RKO (cell line): ENCODE measurements at regions not wholly inside any gene's neighbourhood (a gene's known extent, or its start where the extent isn't known, plus 50 kb on each side); places are given as distances from the start of the nearest gene placed in this dataset.
"Not testable (repeated sequence)": the region's sequence is repeated elsewhere in the genome, so short reads cannot be mapped to it uniquely, and the experiment has no call there.

Experiments
- DNase-seq: peaks from one replicate; pipeline ENCODE4 v3.0.0-alpha.2; 2016; ENCODE audit warnings: low spot score

DNA sequence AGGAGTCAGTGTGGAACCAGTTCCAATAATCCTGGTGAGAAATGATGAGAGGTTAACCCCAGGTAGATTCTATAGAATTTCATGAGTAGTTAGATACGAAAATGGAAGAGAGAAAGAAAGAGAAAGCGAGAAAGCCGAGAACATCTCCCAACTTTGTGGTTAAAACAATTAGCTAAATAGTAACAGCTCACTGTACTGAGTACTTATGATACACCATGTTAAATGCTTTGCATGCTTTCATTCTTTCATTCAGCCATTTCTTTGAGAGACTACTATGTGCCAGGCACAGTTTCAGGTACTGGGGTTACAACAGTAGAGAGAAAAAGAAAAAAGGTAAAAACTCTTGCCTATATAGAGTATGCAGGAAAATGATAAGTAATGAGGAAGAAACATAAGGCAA is 109.7 kb upstream of the SYT6 start:
- DNase-seq, result no peak

DNA sequence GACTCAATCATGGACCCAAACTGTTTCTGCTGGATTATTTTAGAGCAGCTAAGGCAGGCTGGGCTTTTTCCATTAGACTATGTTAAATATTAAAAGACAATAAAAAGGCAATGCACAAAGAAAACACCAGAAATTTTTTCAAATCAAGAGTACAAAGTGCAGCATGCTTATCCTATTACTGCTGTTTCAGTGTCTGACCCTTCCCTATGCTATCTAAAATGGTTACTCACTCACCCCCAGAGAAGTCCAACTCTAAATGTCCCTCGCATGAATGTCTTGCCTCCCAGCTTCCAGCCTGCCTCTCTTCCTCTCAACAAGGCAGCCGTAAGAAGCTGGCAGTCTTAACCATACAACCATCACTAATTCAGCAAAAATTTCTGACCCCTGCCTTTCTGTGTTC is 108.7 kb upstream of the SYT6 start:
- no peak for DNase-seq

DNA sequence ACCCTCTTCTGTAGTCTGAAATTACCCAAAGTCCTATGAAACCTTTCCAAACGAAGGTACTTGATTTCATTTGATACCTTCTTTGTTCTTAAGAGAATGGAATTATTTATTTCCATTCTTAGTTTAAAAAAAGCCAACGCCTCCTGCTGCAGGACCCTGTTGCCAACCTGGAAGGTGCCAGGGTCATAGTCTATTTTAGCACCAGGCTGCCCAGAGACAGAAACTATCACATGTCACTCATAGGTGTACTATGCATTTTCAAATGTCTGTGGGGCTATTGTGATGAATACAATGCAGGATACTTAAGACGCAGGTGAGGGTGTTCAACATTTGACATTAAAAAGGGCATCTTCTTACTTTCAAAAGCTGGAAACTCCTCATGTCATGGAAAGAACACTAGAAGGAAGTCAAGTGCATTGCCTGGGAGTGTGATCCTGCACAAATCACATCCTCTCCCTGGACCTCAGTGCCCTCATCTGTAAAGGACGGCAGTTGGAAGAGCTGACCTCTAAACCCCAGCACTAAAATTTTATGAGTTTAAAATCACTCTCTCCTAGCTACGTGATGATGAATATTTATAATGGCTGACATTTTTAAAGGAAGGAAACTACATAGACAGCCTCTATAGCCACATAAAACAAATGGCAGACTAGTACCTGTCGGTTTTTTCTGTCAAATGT is 107.3 kb upstream of the SYT6 start:
- DNase-seq, result no peak

DNA sequence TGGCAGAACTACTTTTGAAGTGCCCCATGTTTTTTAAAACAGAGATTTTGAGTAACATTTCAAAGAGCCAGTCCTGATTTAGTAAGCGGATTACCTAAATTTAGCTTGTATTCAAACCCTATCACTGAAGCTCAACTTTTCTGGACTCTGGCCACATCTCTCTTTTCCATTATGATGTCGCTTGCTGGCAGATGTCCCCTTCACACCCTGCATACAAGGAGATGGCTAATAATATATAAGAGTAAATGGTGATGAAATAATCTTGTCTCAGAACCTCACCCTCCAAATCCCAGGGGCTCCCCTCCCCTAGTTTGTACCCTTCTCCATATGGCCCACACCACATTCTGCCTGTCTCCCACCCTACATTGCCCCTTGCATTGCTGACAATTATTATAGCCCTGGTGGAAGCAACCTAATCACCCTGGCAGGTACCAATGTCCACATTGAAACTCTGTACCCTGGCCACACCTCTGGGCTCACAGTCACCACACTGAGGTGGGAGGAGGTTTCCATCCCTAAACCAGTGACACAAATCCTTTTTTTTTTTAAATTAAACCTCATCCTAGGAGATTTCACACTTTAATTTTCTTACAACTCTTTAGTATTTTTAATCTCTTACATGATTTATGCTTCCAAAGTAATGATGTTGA is 106.0 kb upstream of the SYT6 start:
- DNase-seq, result no peak

- no peak for DNase-seq
These were observed 105.0 kb upstream of the SYT6 start for GRCh38 chr1:114258633-114259032.

GRCh38 chr1:114258074-114258473 is 104.4 kb upstream of the SYT6 start:
- DNase-seq, result no peak

DNA sequence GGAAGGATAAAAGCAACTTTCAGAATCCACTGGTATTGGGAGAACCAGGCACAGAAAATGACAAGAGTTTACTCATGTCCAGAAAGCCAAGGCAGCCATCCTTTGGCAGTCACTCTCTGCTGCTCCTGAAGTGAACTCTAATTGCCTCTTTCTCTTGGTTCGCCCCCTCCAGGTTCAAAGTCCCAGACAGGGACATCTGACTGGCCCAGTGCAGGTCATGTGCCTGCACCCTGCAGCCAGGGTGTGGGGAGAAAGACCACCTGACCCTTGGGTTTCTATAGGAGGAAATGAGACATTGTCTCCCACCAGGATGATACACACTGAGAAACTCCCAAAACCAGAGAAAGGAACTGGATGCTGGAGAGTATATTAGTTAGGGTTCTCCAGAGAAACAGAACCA is 103.9 kb upstream of the SYT6 start:
- DNase-seq, result no peak

- no peak for DNase-seq
These were observed 100.2 kb upstream of the SYT6 start for GRCh38 chr1:114253900-114254299.

GRCh38 chr1:114251573-114251939 is 97.9 kb upstream of the SYT6 start:
- no peak for DNase-seq

- DNase-seq, result no peak
These were observed 97.3 kb upstream of the SYT6 start for GRCh38 chr1:114250683-114251572.

- DNase-seq, result no peak
These were observed 96.0 kb upstream of the SYT6 start for GRCh38 chr1:114249691-114250090.

DNA sequence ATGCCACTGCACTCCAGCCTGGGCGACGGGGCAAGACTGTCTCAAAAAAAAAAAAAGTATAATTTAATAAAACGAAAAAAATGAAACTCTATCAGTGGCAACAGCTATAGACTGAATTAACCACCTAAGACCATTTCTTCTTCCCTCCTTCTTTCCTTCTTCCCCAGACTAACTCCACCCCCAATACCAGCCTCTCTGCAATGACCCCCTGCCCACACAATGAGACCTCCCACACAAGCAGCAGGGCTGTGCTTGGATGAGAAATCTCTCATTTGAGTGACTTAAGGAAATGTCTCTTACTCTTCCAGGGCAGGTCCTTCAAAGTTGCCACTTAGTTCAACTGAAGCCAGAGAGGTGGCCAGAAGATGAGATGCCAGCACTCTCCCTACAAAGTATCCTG is 94.5 kb upstream of the SYT6 start:
- no peak for DNase-seq

- DNase-seq, result not testable (repeated sequence)
These were observed 89.0 kb upstream of the SYT6 start for GRCh38 chr1:114242531-114243210.

DNA sequence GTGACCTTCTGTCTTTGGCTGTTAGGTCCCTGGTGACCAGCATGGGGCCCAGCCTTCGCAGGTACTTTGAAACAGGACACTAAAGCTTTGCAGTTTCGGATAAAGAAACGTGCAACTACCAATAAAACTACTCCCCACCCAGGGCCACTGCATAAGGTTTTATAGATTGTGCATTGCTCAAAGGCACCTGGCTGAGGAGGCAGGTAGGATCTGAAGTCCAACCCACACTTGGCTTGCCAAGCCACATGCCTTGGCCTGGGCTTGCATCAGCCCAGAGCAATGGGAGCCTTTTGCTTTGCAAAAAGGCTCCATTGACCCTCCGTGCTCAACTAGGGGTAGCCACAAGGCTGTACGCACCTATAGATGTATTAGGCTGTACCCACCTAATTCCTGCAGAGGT is 84.4 kb upstream of the SYT6 start:
- no peak for DNase-seq

GRCh38 chr1:114236517-114236916 is 82.8 kb upstream of the SYT6 start:
- no peak for DNase-seq

DNA sequence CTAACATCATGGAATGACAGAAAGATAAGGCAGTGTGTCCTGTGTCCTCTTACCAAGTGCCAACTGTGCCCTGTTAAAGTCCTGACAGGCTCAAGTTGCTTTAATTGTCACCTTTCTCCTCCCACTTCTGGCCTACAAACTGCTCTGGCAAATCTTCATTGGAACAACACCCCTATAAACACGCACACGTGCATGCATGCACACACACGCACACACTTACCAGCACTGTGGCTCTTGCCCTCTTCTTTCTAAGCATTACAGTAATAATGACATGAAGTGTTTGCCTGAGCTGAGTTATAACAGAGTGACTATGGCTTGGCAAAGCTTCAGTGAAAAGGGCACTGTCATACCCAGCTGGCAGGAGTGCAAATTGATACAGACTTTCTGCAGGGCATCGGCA is 82.3 kb upstream of the SYT6 start:
- DNase-seq, result no peak

GRCh38 chr1:114235281-114235680 is 81.6 kb upstream of the SYT6 start:
- no peak for DNase-seq

DNA sequence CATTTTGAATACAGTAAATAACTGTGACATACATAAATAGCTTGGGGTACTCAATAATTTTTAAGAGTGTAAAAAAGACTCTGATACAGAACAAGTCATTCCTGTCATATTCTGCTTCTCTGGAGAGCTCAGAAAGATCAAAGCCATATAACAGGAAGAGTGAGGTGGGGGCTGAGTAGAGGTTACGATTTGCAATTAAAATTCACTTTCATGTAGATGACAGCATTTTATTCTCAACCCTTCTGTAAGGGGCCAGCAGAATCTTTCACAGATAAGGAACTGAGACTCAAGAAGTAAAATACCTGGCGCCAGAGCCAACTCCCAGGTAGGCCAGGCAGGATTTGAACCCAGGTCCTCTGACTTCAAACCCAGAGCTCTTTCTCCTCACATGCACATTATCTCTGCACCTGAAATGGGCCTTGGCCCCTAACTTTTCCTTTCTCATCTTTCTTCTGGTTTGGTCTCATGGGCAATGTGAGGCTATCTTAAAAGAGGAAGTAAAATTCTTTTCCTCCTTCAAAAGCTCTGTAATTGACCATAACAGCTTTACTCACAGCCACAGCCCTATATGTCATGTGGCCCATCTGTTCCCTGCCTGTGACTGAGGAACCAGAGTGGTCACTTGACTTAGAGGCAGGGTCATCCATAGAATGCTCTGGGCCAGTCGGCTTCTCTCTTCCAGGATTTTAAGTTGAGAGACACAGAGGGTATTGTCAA is 80.9 kb upstream of the SYT6 start:
- no peak for DNase-seq

GRCh38 chr1:114232691-114233090 is 79.0 kb upstream of the SYT6 start:
- DNase-seq, result no peak

DNA sequence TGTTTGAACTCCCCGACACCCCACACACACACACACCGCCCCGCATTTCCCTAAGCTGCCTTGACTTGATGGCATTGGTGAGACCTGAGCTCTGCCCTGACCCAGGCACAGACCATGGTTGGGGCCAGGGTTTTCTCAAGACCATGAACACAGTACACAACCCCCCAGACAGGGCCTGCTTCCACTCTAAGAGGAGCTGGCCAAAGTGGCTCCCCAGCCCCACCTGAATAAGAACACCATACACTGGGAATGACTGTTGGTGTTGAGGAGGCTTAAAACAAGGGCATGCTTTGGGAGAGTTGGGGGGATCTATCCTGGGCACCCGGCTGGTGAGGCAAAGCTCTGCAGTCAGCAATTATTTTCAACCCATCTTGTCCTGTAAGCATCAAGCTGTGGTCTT is 77.6 kb upstream of the SYT6 start:
- no peak for DNase-seq

- no peak for DNase-seq
These were observed 75.7 kb upstream of the SYT6 start for GRCh38 chr1:114229368-114229767.

GRCh38 chr1:114227059-114227458 is 73.4 kb upstream of the SYT6 start:
- DNase-seq, result no peak
